OCI-LY7 (cell line): ENCODE measurements at regions not wholly inside any gene's neighbourhood (a gene's known extent, or its start where the extent isn't known, plus 50 kb on each side); places are given as distances from the start of the nearest gene placed in this dataset.

Experiments used
- BruUV-seq: library from RNA; stranded (reverse); fragments of 400-500 nt; replicated peaks from 2 replicates; lab custom pipeline; 2021; lab: Mats Ljungman, UMichigan
- CTCF ChIA-PET: fragments of 300-600 bp; sonication (Branson Sonifier 250); formaldehyde crosslinking; loops from one replicate; lab custom pipeline; 2022; ENCODE audit warnings: antibody characterized with exemption; ENCODE audit not compliant: unreplicated experiment; lab: Charles Lee
- POLR2A ChIA-PET: fragments of 300-600 bp; sonication (Branson Sonifier 250); formaldehyde crosslinking; loops from one replicate; lab custom pipeline; 2022; ENCODE audit warnings: antibody characterized with exemption; lab: Charles Lee
- DNase-seq: peaks from one replicate; pipeline ENCODE4 v3.0.0-alpha.2; 2015; ENCODE audit warnings: low spot score
- H2AFZ ChIP-seq: fragments of 200-600 bp; sonication (generic), shearing (Covaris generic); 2 replicates; pipeline ENCODE4 v1.6.1; 2014; ENCODE audit warnings: mild to moderate bottlenecking, antibody characterized with exemption, low read length, moderate library complexity
- H3K27ac ChIP-seq: fragments of 200-600 bp; sonication (generic); 2 replicates; pipeline ENCODE4 v1.5.1; 2014; ENCODE audit warnings: mixed run types, low read depth, mild to moderate bottlenecking, moderate library complexity, low read length, inconsistent platforms; ENCODE audit not compliant: poor library complexity, severe bottlenecking
- H3K36me3 ChIP-seq: fragments of 200-600 bp; sonication (generic); 2 replicates; pipeline ENCODE4 v1.6.1; 2014; ENCODE audit warnings: mild to moderate bottlenecking, antibody characterized with exemption, low read length, moderate library complexity, mixed read lengths; ENCODE audit not compliant: insufficient read depth
- H3K4me1 ChIP-seq: fragments of 200-600 bp; sonication (generic); 2 replicates; pipeline ENCODE4 v1.5.1; 2014; ENCODE audit warnings: mild to moderate bottlenecking, low read length; ENCODE audit not compliant: insufficient read depth, poor library complexity, severe bottlenecking
- H3K4me2 ChIP-seq: fragments of 200-600 bp; sonication (generic); 2 replicates; pipeline ENCODE4 v1.6.1; 2014; ENCODE audit warnings: mild to moderate bottlenecking, low read length
- H3K4me3 ChIP-seq: fragments of 200-600 bp; sonication (generic); 2 replicates; pipeline ENCODE4 v1.5.1; 2014; ENCODE audit warnings: mild to moderate bottlenecking, low read depth, low read length; ENCODE audit not compliant: poor library complexity, severe bottlenecking
- H3K79me2 ChIP-seq: fragments of 200-600 bp; sonication (generic); 2 replicates; pipeline ENCODE4 v1.6.1; 2016; ENCODE audit warnings: low read depth, mild to moderate bottlenecking, low read length, moderate library complexity, mixed read lengths; ENCODE audit not compliant: insufficient read depth
- H3K9me2 ChIP-seq: fragments of 200-600 bp; sonication (generic); 2 replicates; pipeline ENCODE4 v1.6.1; 2016; ENCODE audit warnings: mild to moderate bottlenecking, low read length, mixed read lengths; ENCODE audit not compliant: insufficient read depth
- H3K9me3 ChIP-seq: fragments of 200-600 bp; sonication (generic); 2 replicates; pipeline ENCODE4 v1.6.1; 2014; ENCODE audit warnings: mild to moderate bottlenecking, mixed run types, low read length, mixed read lengths
- H4K20me1 ChIP-seq: fragments of 200-600 bp; sonication (generic); 2 replicates; pipeline ENCODE4 v1.6.1; 2014; ENCODE audit warnings: mild to moderate bottlenecking, antibody characterized with exemption, low read length, moderate library complexity, mixed read lengths; ENCODE audit not compliant: insufficient read depth
- CTCF ChIP-seq: fragments of 200-600 bp; sonication (generic); conservative IDR thresholded peaks from 2 replicates; pipeline ENCODE4 v1.5.1; 2014; ENCODE audit warnings: mild to moderate bottlenecking, antibody characterized with exemption, low read length, moderate library complexity, mixed read lengths
- EZH2phosphoT487 ChIP-seq: fragments of 200-600 bp; sonication (generic); IDR thresholded peaks from 2 replicates; pipeline ENCODE4 v1.6.1; 2018; ENCODE audit warnings: low read depth, borderline replicate concordance, mild to moderate bottlenecking, mixed run types, antibody characterized with exemption, low read length, moderate library complexity, mixed read lengths
- intact Hi-C: fragments of 100-400 bp; cut with micrococcal nuclease; formaldehyde crosslinking; loops from one replicate; pipeline ENCODE4 v1.10.0; 2022; ENCODE audit not compliant: unreplicated experiment

DNA sequence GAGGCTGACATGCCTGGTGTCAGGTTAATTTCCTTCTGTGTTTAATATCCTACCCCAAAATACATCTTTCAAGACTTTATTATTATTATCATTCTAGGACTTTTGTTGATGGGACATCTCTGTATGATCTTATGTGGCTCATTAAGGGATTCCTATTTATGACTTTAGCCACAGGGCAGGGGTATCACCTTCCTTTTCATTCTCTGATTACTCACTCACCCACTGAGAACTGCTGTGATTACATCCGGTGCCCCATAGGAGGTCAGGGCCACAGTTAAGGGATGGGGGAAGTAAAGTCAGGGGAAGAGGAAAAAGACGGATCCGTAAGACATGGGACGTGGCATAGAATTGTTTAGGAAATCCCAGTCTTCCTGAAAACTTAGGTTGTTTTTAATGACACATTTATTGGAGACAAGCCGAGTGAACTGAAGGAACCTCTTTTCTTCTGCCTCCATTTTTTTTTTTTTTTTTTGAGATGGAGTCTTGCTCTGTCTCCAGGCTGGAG lies 61.0 kb upstream of the PITRM1 start:
- Histone ChIP-seq H4K20me1 (no peaks in the 10 kb centered on the region), H3K4me1 (no peaks in the 10 kb centered on the region), H3K9me3 (no peaks in the 10 kb centered on the region), H3K27ac (no peak overlapping the region), H3K36me3 (no peaks in the 10 kb centered on the region), H3K4me3 (no peak overlapping the region), H3K9me2 (no peaks in the 10 kb centered on the region), H3K4me2 (no peak overlapping the region), H2AFZ (no peak overlapping the region), H3K79me2 (no peaks in the 10 kb centered on the region)
- ChIA-PET POLR2A (no interaction called here), CTCF (no interaction called here)
- no TSS peak for BruUV-seq
- TF ChIP-seq CTCF (no peak), EZH2phosphoT487 (no peak)
- no peak for DNase-seq
- intact Hi-C loops: no loop called here

DNA sequence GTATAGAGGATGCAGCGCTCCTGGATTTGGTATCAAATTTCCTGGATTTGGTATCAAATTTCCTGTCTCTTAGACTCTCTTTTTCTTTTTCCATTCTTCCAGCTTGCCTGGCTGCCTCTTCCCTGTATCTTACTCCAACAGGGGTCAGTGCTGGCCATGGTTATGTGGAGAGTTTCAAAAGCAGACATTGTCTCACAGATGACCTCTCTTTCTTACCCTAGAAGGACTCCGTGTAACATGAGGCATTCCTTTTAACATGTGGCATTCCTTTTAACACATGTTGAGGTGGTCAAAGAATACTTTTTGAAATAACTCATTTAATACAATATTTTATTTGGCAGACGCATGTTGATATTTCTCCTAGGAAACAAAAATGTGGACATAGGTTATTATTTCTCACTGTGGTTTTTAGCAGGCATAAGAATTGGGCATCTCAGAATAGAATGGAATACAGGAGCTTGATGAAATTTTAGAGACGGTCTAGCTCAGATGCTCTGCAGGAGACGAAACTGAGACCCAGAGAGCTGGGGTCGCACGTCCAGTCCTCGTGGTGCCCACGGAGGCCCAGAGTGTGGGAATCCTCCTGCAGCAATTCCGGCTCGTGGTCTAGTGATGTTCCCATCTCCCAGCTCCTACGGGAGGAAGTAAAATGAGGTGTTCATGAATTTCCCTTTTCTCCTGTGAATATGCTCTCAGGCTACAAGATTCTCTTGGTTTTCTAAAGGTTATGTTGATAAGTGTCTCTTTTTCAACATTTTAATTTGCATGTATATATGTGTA lies 59.6 kb upstream of the PITRM1 start:
- no TSS peak for BruUV-seq
- H3K36me3 ChIP-seq: no peaks in the 10 kb centered on the region
- H3K9me3 ChIP-seq: no peaks in the 10 kb centered on the region
- ChIA-PET CTCF (no interaction called here), POLR2A (no interaction called here)
- no peak overlapping the region for H3K27ac ChIP-seq
- intact Hi-C loops: no loop called here
- no peaks in the 10 kb centered on the region for H3K9me2 ChIP-seq
- no peak for DNase-seq
- H3K4me3 ChIP-seq: no peak overlapping the region
- H4K20me1 ChIP-seq: no peaks in the 10 kb centered on the region
- no peaks in the 10 kb centered on the region for H3K79me2 ChIP-seq
- no peaks in the 10 kb centered on the region for H3K4me1 ChIP-seq
- no peak overlapping the region for H2AFZ ChIP-seq
- no peak overlapping the region for H3K4me2 ChIP-seq
- TF ChIP-seq CTCF (no peak), EZH2phosphoT487 (no peak)

GRCh38 chr10:3229815-3230214 lies 57.2 kb upstream of the PITRM1 start:
- Histone ChIP-seq H2AFZ (no peak overlapping the region), H4K20me1 (no peaks in the 10 kb centered on the region), H3K36me3 (no peaks in the 10 kb centered on the region), H3K4me3 (no peak overlapping the region), H3K9me3 (no peaks in the 10 kb centered on the region), H3K27ac (no peak overlapping the region), H3K9me2 (no peaks in the 10 kb centered on the region), H3K79me2 (no peaks in the 10 kb centered on the region), H3K4me1 (no peaks in the 10 kb centered on the region), H3K4me2 (no peak overlapping the region)
- intact Hi-C loops: no loop called here
- BruUV-seq: no TSS peak
- POLR2A ChIA-PET: no interaction called here
- no peak for TF ChIP-seq CTCF
- no peak for TF ChIP-seq EZH2phosphoT487
- no peak for DNase-seq
- CTCF ChIA-PET: no interaction called here
